ENCODE measurements at regions not wholly inside any gene's neighbourhood (a gene's known extent, or its start where the extent isn't known, plus 50 kb on each side); places are given as distances from the start of the nearest gene placed in this dataset.
"Not testable (repeated sequence)": the region's sequence is repeated elsewhere in the genome, so short reads cannot be mapped to it uniquely, and the experiment has no call there.

GRCh38 chr10:100642295-100642994 lies 102.9 kb upstream of the PAX2 start:
- ATAC-seq = no peak

GRCh38 chr10:100645091-100645490 lies 100.3 kb upstream of the PAX2 start:
- no peak for ATAC-seq

- no peak for ATAC-seq
Measured at GRCh38 chr10:100645613-100646392, 99.6 kb upstream of the PAX2 start.

GRCh38 chr10:100647928-100648327 lies 97.5 kb upstream of the PAX2 start:
- ATAC-seq = no peak

GRCh38 chr10:100650693-100651092 lies 94.7 kb upstream of the PAX2 start:
- ATAC-seq = no peak

GRCh38 chr10:100651099-100651498 lies 94.3 kb upstream of the PAX2 start:
- not testable (repeated sequence) for ATAC-seq

- ATAC-seq = no peak
Measured at GRCh38 chr10:100651916-100652315, 93.5 kb upstream of the PAX2 start.

GRCh38 chr10:100652406-100653135 lies 92.8 kb upstream of the PAX2 start:
- no peak for ATAC-seq

- ATAC-seq = no peak
Measured at GRCh38 chr10:100653238-100653956, 92.0 kb upstream of the PAX2 start.

GRCh38 chr10:100653957-100654781 lies 91.2 kb upstream of the PAX2 start:
- peak; percentile 22 to 27 for ATAC-seq

- ATAC-seq = peak; percentile 14 to 49
Measured at GRCh38 chr10:100654782-100655325, 90.5 kb upstream of the PAX2 start.

- no peak for ATAC-seq
Measured at GRCh38 chr10:100655326-100655759, 90.0 kb upstream of the PAX2 start.

GRCh38 chr10:100655760-100656421 lies 89.5 kb upstream of the PAX2 start:
- no peak for ATAC-seq

GRCh38 chr10:100656454-100656853 lies 88.9 kb upstream of the PAX2 start:
- ATAC-seq = peak in 1 of 2 donors; percentile 36

GRCh38 chr10:100658269-100658668 lies 87.1 kb upstream of the PAX2 start:
- no peak for ATAC-seq

GRCh38 chr10:100659361-100660098 lies 85.9 kb upstream of the PAX2 start:
- ATAC-seq = no peak

GRCh38 chr10:100660365-100660764 lies 85.0 kb upstream of the PAX2 start:
- no peak for ATAC-seq

GRCh38 chr10:100660945-100661344 lies 84.4 kb upstream of the PAX2 start:
- ATAC-seq = no peak

GRCh38 chr10:100661520-100661919 lies 83.9 kb upstream of the PAX2 start:
- no peak for ATAC-seq

- ATAC-seq = no peak
Measured at GRCh38 chr10:100662067-100662466, 83.3 kb upstream of the PAX2 start.

All from activated CD4-positive, CD25-positive, alpha-beta regulatory T cell treated with anti-CD3 and anti-CD28 coated beads, Interleukin-2, amount 50 U/mL, for 24 hours (primary cell).